HEK293T (cell line): ENCODE measurements at regions not wholly inside any gene's neighbourhood (a gene's known extent, or its start where the extent isn't known, plus 50 kb on each side); places are given as distances from the start of the nearest gene placed in this dataset.

Experiments used
- FOXA1 ChIP-seq: fragments of 450-650 bp; IDR thresholded peaks from 2 replicates; pipeline ENCODE4 v1.6.1; 2016; ENCODE audit warnings: mild to moderate bottlenecking
- FOXK2 ChIP-seq: fragments of 450-650 bp; IDR thresholded peaks from 2 replicates; pipeline ENCODE4 v1.6.1; 2016; ENCODE audit warnings: mild to moderate bottlenecking
- HDGF ChIP-seq: fragments of 450-650 bp; IDR thresholded peaks from 2 replicates; pipeline ENCODE4 v1.6.1; 2017; ENCODE audit warnings: antibody characterized with exemption, borderline replicate concordance
- NFRKB ChIP-seq: fragments of 450-650 bp; IDR thresholded peaks from 2 replicates; pipeline ENCODE4 v1.6.1; 2016; ENCODE audit warnings: mild to moderate bottlenecking, moderate library complexity
- TF ChIP-seq, protein P1 (sequence below): fragments of 450-650 bp; IDR thresholded peaks from 2 replicates; pipeline ENCODE4 v1.6.1; 2016

DNA sequence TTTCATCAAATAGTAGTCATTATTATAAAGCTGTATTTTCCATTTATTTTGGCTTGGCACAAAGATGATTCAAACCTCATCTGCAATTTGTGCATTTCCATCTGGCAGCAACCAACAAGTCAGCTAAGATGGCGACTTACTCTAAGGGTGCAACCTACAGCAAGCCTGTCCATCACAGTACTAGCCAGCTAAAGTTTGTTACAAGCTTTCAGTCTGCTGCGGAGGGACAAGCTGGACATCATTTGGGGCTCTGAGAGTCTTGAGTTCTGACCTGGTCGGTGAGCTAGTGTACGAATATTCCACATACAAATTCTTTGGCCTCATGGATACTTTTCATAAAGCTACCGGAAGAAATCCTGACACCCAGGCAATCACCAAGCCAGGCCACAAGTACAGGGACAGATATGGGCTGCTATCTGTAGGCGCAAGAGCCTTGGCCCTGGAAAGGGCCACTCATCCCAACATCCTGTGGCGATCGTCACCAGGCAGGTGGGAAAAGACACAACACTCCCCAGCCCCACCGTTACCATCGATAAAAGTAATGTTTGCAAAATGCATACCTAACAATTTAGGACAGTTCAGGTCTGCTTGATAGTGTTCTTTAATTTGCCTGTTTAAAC is 307.6 kb downstream of the SKIDA1 start:
- no peak for TF ChIP-seq FOXA1
- TF ChIP-seq FOXK2, result no peak
- TF ChIP-seq NFRKB, result no peak
- TF ChIP-seq, protein P1, sequence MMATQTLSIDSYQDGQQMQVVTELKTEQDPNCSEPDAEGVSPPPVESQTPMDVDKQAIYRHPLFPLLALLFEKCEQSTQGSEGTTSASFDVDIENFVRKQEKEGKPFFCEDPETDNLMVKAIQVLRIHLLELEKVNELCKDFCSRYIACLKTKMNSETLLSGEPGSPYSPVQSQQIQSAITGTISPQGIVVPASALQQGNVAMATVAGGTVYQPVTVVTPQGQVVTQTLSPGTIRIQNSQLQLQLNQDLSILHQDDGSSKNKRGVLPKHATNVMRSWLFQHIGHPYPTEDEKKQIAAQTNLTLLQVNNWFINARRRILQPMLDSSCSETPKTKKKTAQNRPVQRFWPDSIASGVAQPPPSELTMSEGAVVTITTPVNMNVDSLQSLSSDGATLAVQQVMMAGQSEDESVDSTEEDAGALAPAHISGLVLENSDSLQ, result no peak
- no peak for TF ChIP-seq HDGF
